HEK293 (cell line): ENCODE measurements at regions not wholly inside any gene's neighbourhood (a gene's known extent, or its start where the extent isn't known, plus 50 kb on each side); places are given as distances from the start of the nearest gene placed in this dataset.

Source experiments
- CTCF ChIA-PET: fragments of 350-600 bp; formaldehyde crosslinking; extraction: SDS; loops from one replicate; lab custom pipeline; 2021; ENCODE audit warnings: antibody characterized with exemption; lab: Yijun Ruan, JAX
- POLR2A ChIA-PET: fragments of 300-600 bp; formaldehyde crosslinking; extraction: SDS; loops from one replicate; lab custom pipeline; 2020; ENCODE audit warnings: antibody characterized with exemption, inconsistent platforms; lab: Yijun Ruan, JAX
- H3K27ac ChIP-seq: fragments of 200-500 bp; sonication (Bioruptor generic); 2 replicates; pipeline ENCODE4 v1.5.1; 2014; ENCODE audit warnings: low read depth, low read length, control low read depth, inconsistent platforms; ENCODE audit errors: extremely low read depth
- H3K36me3 ChIP-seq, 2 experiments: fragments of 200-500 bp in 1 of 2; sonication (Bioruptor generic) in 1 of 2; 1 replicate in 1 of 2; 2 replicates in 1 of 2; pipeline ENCODE4 v1.5.1; 2014 to 2017; ENCODE audit warnings: inconsistent platforms in 2 of 2, low read length in 2 of 2; ENCODE audit not compliant: control insufficient read depth in 2 of 2, insufficient read depth in 1 of 2
- H3K4me1 ChIP-seq: fragments of 200-500 bp; sonication (Bioruptor generic); 2 replicates; pipeline ENCODE4 v1.5.1; 2014; ENCODE audit warnings: mild to moderate bottlenecking, low read length, inconsistent platforms; ENCODE audit not compliant: control insufficient read depth, insufficient read depth
- H3K4me3 ChIP-seq: 2 replicates; pipeline ENCODE4 v1.5.1; 2011; ENCODE audit warnings: low read depth, mild to moderate bottlenecking, control low read depth, low read length, moderate library complexity
- H3K9me3 ChIP-seq: fragments of 200-500 bp; sonication (Bioruptor generic); 2 replicates; pipeline ENCODE4 v1.5.1; 2014; ENCODE audit warnings: low read depth, low read length, inconsistent platforms; ENCODE audit not compliant: control insufficient read depth, insufficient read depth
- GFI1B ChIP-seq: fragments of 450-650 bp; formaldehyde crosslinking; IDR thresholded peaks from 2 replicates; pipeline ENCODE4 v1.5.1; 2016; ENCODE audit warnings: missing biosample characterization, missing genetic modification characterization
- GLIS2 ChIP-seq: fragments of 450-650 bp; formaldehyde crosslinking; IDR thresholded peaks from 2 replicates; pipeline ENCODE4 v1.5.1; 2016; ENCODE audit warnings: missing biosample characterization, missing genetic modification characterization
- HOXD13 ChIP-seq: sonication (generic); formaldehyde crosslinking; IDR thresholded peaks from 2 replicates; pipeline ENCODE4 v1.8.0; 2022; ENCODE audit warnings: missing genetic modification reagents, borderline replicate concordance
- KLF16 ChIP-seq: fragments of 450-650 bp; formaldehyde crosslinking; IDR thresholded peaks from 2 replicates; pipeline ENCODE4 v1.5.1; 2017; ENCODE audit warnings: missing biosample characterization, missing genetic modification characterization
- KLF7 ChIP-seq: fragments of 450-650 bp; formaldehyde crosslinking; IDR thresholded peaks from 2 replicates; pipeline ENCODE4 v1.5.1; 2016; ENCODE audit warnings: missing biosample characterization, missing genetic modification characterization, borderline replicate concordance
- MEIS1 ChIP-seq: sonication (generic); formaldehyde crosslinking; IDR thresholded peaks from 2 replicates; pipeline ENCODE4 v1.8.1; 2022; ENCODE audit warnings: missing genetic modification reagents, mild to moderate bottlenecking, borderline replicate concordance
- SCRT2 ChIP-seq: fragments of 450-650 bp; formaldehyde crosslinking; IDR thresholded peaks from 2 replicates; pipeline ENCODE4 v1.5.1; 2016; ENCODE audit warnings: missing biosample characterization, missing genetic modification characterization
- ZBTB1 ChIP-seq: fragments of 450-650 bp; formaldehyde crosslinking; IDR thresholded peaks from 2 replicates; pipeline ENCODE4 v1.5.1; 2016; ENCODE audit warnings: missing biosample characterization, missing genetic modification characterization
- ZBTB20 ChIP-seq: fragments of 450-650 bp; formaldehyde crosslinking; IDR thresholded peaks from 2 replicates; pipeline ENCODE4 v1.5.1; 2016; ENCODE audit warnings: missing biosample characterization, missing genetic modification characterization
- ZBTB6 ChIP-seq: fragments of 450-650 bp; formaldehyde crosslinking; IDR thresholded peaks from 2 replicates; pipeline ENCODE4 v1.5.1; 2017; ENCODE audit warnings: missing biosample characterization, missing genetic modification characterization
- ZNF133 ChIP-seq: fragments of 450-650 bp; formaldehyde crosslinking; IDR thresholded peaks from 2 replicates; pipeline ENCODE4 v1.5.1; 2016; ENCODE audit warnings: missing biosample characterization, missing genetic modification characterization
- ZNF184 ChIP-seq: fragments of 450-650 bp; IDR thresholded peaks from 2 replicates; pipeline ENCODE4 v1.5.1; 2018; ENCODE audit warnings: missing biosample characterization, mild to moderate bottlenecking, missing genetic modification characterization
- ZNF24 ChIP-seq: fragments of 450-650 bp; formaldehyde crosslinking; IDR thresholded peaks from 2 replicates; pipeline ENCODE4 v1.5.1; 2016; ENCODE audit warnings: missing biosample characterization, missing genetic modification characterization
- ZNF302 ChIP-seq: fragments of 450-650 bp; formaldehyde crosslinking; IDR thresholded peaks from 2 replicates; pipeline ENCODE4 v1.5.1; 2016; ENCODE audit warnings: missing biosample characterization, missing genetic modification characterization, low read depth
- ZNF311 ChIP-seq: fragments of 450-650 bp; formaldehyde crosslinking; IDR thresholded peaks from 2 replicates; pipeline ENCODE4 v1.5.1; 2017; ENCODE audit warnings: missing biosample characterization, missing genetic modification characterization, borderline replicate concordance
- ZNF350 ChIP-seq: fragments of 450-650 bp; formaldehyde crosslinking; IDR thresholded peaks from 2 replicates; pipeline ENCODE4 v1.5.0; 2017; ENCODE audit warnings: missing biosample characterization, mild to moderate bottlenecking, missing genetic modification characterization
- ZNF394 ChIP-seq: fragments of 450-650 bp; formaldehyde crosslinking; IDR thresholded peaks from 2 replicates; pipeline ENCODE4 v1.5.1; 2016; ENCODE audit warnings: missing biosample characterization, missing genetic modification characterization, mild to moderate bottlenecking, moderate library complexity, borderline replicate concordance
- ZNF514 ChIP-seq: fragments of 450-650 bp; formaldehyde crosslinking; IDR thresholded peaks from 2 replicates; pipeline ENCODE4 v1.5.1; 2016; ENCODE audit warnings: missing biosample characterization, missing genetic modification characterization
- ZNF549 ChIP-seq: fragments of 450-650 bp; IDR thresholded peaks from 2 replicates; pipeline ENCODE4 v1.5.1; 2018; ENCODE audit warnings: missing biosample characterization, missing genetic modification characterization, mild to moderate bottlenecking, inconsistent platforms, moderate library complexity
- ZNF621 ChIP-seq: fragments of 450-650 bp; formaldehyde crosslinking; IDR thresholded peaks from 2 replicates; pipeline ENCODE4 v1.5.1; 2017; ENCODE audit warnings: missing biosample characterization, missing genetic modification characterization
- ZNF639 ChIP-seq: fragments of 450-650 bp; formaldehyde crosslinking; IDR thresholded peaks from 2 replicates; pipeline ENCODE4 v1.5.1; 2016; ENCODE audit warnings: missing biosample characterization, missing genetic modification characterization
- ZNF670 ChIP-seq: fragments of 450-650 bp; formaldehyde crosslinking; IDR thresholded peaks from 2 replicates; pipeline ENCODE4 v1.5.1; 2016; ENCODE audit warnings: missing biosample characterization, missing genetic modification characterization, low read depth
- ZNF677 ChIP-seq: fragments of 450-650 bp; IDR thresholded peaks from 2 replicates; pipeline ENCODE4 v1.5.0; 2018; ENCODE audit warnings: missing biosample characterization, mild to moderate bottlenecking, missing genetic modification characterization, moderate library complexity
- TF ChIP-seq, protein P1 (sequence below): fragments of 450-650 bp; formaldehyde crosslinking; IDR thresholded peaks from 2 replicates; pipeline ENCODE4 v1.5.1; 2016; ENCODE audit warnings: missing biosample characterization, missing genetic modification characterization
- TF ChIP-seq, protein P2 (sequence below): IDR thresholded peaks from 2 replicates; pipeline ENCODE4 v1.6.1; 2011; ENCODE audit warnings: mild to moderate bottlenecking, low read depth, low read length, borderline replicate concordance
- TF ChIP-seq, protein P3 (sequence below): fragments of 450-650 bp; formaldehyde crosslinking; IDR thresholded peaks from 2 replicates; pipeline ENCODE4 v1.5.1; 2016; ENCODE audit warnings: missing biosample characterization, missing genetic modification characterization
- TF ChIP-seq, protein P4 (sequence below): fragments of 450-650 bp; formaldehyde crosslinking; IDR thresholded peaks from 2 replicates; pipeline ENCODE4 v1.5.1; 2017; ENCODE audit warnings: missing biosample characterization, missing genetic modification characterization

DNA sequence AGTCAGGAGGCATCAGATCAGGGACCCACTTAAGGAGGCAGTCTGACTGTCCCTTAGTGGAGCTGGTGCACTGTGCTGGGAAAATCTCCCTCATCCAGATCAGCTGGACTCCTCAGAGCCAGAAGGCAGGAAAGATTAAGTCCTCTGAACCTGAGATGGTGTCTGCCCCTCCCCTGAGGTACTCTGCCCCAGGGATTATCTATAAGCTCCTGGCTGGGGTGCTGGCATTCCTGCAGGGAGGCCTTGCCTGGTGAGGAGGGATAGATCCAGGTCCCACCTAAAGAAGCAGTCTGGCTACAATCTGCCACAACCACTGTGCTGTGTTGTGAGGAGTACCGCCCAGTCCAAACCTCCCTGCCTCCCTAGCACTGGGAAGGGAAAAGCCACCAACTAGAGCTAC, 81.2 kb downstream of the NHLRC3 start (continued):
- no peak for TF ChIP-seq ZNF350 (tag by site-specific recombination)

GRCh38 chr13:39123578-39123977, 85.3 kb downstream of the NHLRC3 start:
- H3K36me3 ChIP-seq, result no peaks in the 10 kb centered on the region
- H3K27ac ChIP-seq, result no peak overlapping the region
- TF ChIP-seq ZBTB20 (no peak), ZNF24 (tag by site-specific recombination) (no peak), GLIS2 (tag by site-specific recombination) (no peak), KLF16 (tag by site-specific recombination) (no peak), ZBTB6 (tag by site-specific recombination) (no peak), ZNF670 (tag by site-specific recombination) (no peak), ZNF514 (tag by site-specific recombination) (no peak), ZNF677 (tag by site-specific recombination) (no peak), ZNF549 (tag by site-specific recombination) (no peak), ZNF621 (no peak), MEIS1 (CRISPR knock-in tag) (no peak), ZBTB1 (tag by site-specific recombination) (no peak), ZNF184 (no peak), ZNF311 (tag by site-specific recombination) (no peak), ZNF394 (tag by site-specific recombination) (no peak), ZNF639 (tag by site-specific recombination) (no peak)
- TF ChIP-seq, protein P1, sequence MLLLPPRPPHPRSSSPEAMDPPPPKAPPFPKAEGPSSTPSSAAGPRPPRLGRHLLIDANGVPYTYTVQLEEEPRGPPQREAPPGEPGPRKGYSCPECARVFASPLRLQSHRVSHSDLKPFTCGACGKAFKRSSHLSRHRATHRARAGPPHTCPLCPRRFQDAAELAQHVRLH (tag by site-specific recombination), result no peak
- TF ChIP-seq, all 188 proteins: peak for 0
- no peaks in the 10 kb centered on the region for H3K4me1 ChIP-seq
- H3K4me3 ChIP-seq, result no peak overlapping the region
- H3K9me3 ChIP-seq, result no peaks in the 10 kb centered on the region
- CTCF ChIA-PET, result no interaction called here
- POLR2A ChIA-PET, result no interaction called here

GRCh38 chr13:39129213-39129612, 91.0 kb downstream of the NHLRC3 start:
- ChIA-PET CTCF (no interaction called here), POLR2A (no interaction called here)
- Histone ChIP-seq H3K9me3 (no peaks in the 10 kb centered on the region), H3K4me3 (no peak overlapping the region), H3K4me1 (no peaks in the 10 kb centered on the region), H3K36me3 (no peaks in the 10 kb centered on the region), H3K27ac (no peak overlapping the region)
- TF ChIP-seq KLF7 (tag by site-specific recombination) (no peak), ZNF133 (tag by site-specific recombination) (no peak), ZNF302 (tag by site-specific recombination) (no peak), HOXD13 (no peak), GFI1B (tag by site-specific recombination) (no peak), SCRT2 (tag by site-specific recombination) (no peak)
- TF ChIP-seq, protein P2, sequence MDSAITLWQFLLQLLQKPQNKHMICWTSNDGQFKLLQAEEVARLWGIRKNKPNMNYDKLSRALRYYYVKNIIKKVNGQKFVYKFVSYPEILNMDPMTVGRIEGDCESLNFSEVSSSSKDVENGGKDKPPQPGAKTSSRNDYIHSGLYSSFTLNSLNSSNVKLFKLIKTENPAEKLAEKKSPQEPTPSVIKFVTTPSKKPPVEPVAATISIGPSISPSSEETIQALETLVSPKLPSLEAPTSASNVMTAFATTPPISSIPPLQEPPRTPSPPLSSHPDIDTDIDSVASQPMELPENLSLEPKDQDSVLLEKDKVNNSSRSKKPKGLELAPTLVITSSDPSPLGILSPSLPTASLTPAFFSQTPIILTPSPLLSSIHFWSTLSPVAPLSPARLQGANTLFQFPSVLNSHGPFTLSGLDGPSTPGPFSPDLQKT, result no peak
- TF ChIP-seq, protein P3, sequence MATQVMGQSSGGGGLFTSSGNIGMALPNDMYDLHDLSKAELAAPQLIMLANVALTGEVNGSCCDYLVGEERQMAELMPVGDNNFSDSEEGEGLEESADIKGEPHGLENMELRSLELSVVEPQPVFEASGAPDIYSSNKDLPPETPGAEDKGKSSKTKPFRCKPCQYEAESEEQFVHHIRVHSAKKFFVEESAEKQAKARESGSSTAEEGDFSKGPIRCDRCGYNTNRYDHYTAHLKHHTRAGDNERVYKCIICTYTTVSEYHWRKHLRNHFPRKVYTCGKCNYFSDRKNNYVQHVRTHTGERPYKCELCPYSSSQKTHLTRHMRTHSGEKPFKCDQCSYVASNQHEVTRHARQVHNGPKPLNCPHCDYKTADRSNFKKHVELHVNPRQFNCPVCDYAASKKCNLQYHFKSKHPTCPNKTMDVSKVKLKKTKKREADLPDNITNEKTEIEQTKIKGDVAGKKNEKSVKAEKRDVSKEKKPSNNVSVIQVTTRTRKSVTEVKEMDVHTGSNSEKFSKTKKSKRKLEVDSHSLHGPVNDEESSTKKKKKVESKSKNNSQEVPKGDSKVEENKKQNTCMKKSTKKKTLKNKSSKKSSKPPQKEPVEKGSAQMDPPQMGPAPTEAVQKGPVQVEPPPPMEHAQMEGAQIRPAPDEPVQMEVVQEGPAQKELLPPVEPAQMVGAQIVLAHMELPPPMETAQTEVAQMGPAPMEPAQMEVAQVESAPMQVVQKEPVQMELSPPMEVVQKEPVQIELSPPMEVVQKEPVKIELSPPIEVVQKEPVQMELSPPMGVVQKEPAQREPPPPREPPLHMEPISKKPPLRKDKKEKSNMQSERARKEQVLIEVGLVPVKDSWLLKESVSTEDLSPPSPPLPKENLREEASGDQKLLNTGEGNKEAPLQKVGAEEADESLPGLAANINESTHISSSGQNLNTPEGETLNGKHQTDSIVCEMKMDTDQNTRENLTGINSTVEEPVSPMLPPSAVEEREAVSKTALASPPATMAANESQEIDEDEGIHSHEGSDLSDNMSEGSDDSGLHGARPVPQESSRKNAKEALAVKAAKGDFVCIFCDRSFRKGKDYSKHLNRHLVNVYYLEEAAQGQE (tag by site-specific recombination), result no peak
- TF ChIP-seq, protein P4, sequence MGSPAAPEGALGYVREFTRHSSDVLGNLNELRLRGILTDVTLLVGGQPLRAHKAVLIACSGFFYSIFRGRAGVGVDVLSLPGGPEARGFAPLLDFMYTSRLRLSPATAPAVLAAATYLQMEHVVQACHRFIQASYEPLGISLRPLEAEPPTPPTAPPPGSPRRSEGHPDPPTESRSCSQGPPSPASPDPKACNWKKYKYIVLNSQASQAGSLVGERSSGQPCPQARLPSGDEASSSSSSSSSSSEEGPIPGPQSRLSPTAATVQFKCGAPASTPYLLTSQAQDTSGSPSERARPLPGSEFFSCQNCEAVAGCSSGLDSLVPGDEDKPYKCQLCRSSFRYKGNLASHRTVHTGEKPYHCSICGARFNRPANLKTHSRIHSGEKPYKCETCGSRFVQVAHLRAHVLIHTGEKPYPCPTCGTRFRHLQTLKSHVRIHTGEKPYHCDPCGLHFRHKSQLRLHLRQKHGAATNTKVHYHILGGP, result no peak
